NCI-H1417 (cell line): ENCODE measurements at regions not wholly inside any gene's neighbourhood (a gene's known extent, or its start where the extent isn't known, plus 50 kb on each side); places are given as distances from the start of the nearest gene placed in this dataset.

Experiments used
- DNase-seq, 3 experiments: peaks; one replicate each; lab custom pipeline; 2025; lab: John Stamatoyannopoulos, UW

- DNase-seq: no peak
Measured at GRCh38 chr2:55973673-55974072, 50.1 kb upstream of the EFEMP1 start.

GRCh38 chr2:55976681-55977080, 53.1 kb upstream of the EFEMP1 start:
- DNase-seq: no peak

- no peak for DNase-seq
Measured at GRCh38 chr2:55985406-55985805, 61.8 kb upstream of the EFEMP1 start.

- no peak for DNase-seq
Measured at GRCh38 chr2:55986001-55986400, 62.4 kb upstream of the EFEMP1 start.

GRCh38 chr2:55986700-55987440, 63.3 kb upstream of the EFEMP1 start:
- DNase-seq: no peak

- DNase-seq: no peak
Measured at GRCh38 chr2:55989405-55989804, 65.8 kb upstream of the EFEMP1 start.

GRCh38 chr2:55992455-55992854, 68.9 kb upstream of the EFEMP1 start:
- no peak for DNase-seq

- DNase-seq: no peak
Measured at GRCh38 chr2:55993685-55994084, 70.1 kb upstream of the EFEMP1 start.

- DNase-seq: peak in 2 of 3 experiments; percentile 24 to 66
Measured at GRCh38 chr2:55995211-55995610, 71.6 kb upstream of the EFEMP1 start.

- no peak for DNase-seq
Measured at GRCh38 chr2:55995902-55996301, 72.3 kb upstream of the EFEMP1 start.

- no peak for DNase-seq
Measured at GRCh38 chr2:55999231-55999630, 75.6 kb upstream of the EFEMP1 start.

- no peak for DNase-seq
Measured at GRCh38 chr2:55999790-56000189, 76.2 kb upstream of the EFEMP1 start.

GRCh38 chr2:56001947-56002346, 78.4 kb upstream of the EFEMP1 start:
- peak in 1 of 3 experiments; percentile 56 for DNase-seq

- peak; percentile 90 to 98 (median 90) for DNase-seq
Measured at GRCh38 chr2:56008661-56009431, 85.3 kb upstream of the EFEMP1 start.

- peak; percentile 26 to 87 (median 66) for DNase-seq
Measured at GRCh38 chr2:56009758-56010458, 86.3 kb upstream of the EFEMP1 start.

- no peak for DNase-seq
Measured at GRCh38 chr2:56011624-56012023, 88.0 kb upstream of the EFEMP1 start.

- peak in 2 of 3 experiments; percentile 32 to 51 for DNase-seq
Measured at GRCh38 chr2:56012221-56012765, 88.7 kb upstream of the EFEMP1 start.

GRCh38 chr2:56013475-56013874, 89.9 kb upstream of the EFEMP1 start:
- no peak for DNase-seq

- peak; percentile 79 to 91 (median 90) for DNase-seq
Measured at GRCh38 chr2:56014046-56014730, 90.6 kb upstream of the EFEMP1 start.

- peak; percentile 57 to 83 (median 69) for DNase-seq
Measured at GRCh38 chr2:56015711-56016115, 92.1 kb upstream of the EFEMP1 start.

GRCh38 chr2:56017784-56018183, 94.2 kb upstream of the EFEMP1 start:
- DNase-seq: no peak

- peak in 1 of 3 experiments; percentile 83 for DNase-seq
Measured at GRCh38 chr2:56018267-56018666, 94.7 kb upstream of the EFEMP1 start.
